NCI-H526 (cell line): ENCODE measurements at regions not wholly inside any gene's neighbourhood (a gene's known extent, or its start where the extent isn't known, plus 50 kb on each side); places are given as distances from the start of the nearest gene placed in this dataset.

ENCODE experiments used
- DNase-seq, 2 experiments: peaks; one replicate each; lab custom pipeline; 2025; lab: John Stamatoyannopoulos, UW

DNA sequence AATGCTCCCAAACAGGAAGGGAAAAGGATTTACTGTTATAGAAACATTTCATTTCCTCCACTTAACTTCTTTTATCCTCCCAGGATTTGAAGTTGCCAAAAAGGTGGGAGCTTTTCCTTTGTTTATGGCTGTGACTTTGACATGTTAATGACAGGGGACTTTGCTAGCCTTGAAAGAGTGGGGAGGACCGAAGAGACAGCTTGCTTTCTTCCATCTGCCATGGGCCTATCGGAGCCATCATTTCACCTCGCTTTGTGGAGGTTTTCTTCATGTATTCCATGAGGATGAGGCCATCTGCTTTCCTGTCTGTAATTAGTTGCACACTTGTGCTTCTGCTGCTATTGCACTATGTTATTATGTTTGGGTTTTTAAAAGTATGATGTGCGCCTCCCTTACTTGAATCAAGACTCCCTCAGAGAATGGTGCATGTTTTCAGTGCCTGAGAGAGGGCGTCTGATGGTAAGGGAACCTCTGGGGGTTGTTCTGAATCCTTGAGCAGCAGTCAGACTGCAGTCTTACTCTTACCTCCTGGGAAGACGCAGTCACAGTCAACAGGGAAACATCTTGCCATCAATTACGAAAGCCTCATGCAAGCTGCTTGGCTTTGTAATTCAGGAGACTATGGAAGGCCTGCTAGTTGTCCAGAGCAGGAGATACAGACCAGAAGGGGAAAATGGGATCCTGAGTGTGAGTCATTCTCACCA is 173.3 kb upstream of the MGAT5 start:
- DNase-seq = no peak

DNA sequence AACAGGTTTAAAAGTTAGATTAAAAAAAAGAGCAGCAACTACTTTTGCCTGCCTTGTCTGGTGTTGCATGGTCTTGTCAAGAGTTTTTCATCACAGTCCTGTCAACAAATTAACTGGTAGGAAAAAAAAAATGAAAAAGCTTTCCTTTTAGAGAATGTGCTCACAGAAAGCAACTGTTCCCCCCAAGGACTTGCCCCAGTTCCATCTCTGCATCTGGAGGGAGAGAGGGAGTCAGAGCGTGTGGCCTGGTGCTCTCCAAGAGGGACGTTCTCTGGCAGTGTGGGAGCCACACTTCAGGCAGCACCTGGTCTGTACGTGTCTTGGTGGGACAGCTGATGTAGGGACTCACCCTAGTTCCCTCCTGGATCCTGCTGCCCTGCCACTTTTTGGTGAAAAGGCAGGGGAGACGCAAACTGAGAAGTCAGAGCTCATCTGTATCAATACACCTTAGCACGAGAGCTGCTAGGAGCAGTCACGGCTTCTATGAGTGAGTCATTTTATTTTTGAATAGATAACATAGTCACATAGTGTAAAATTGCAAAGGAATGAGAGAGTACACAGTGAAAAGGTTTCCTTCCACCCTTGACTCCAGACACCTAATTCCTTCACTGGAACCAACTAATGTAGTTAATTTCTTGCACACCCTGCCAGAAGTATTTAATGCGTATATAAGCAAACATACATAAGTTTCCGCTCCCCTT is 172.5 kb upstream of the MGAT5 start:
- no peak for DNase-seq

DNA sequence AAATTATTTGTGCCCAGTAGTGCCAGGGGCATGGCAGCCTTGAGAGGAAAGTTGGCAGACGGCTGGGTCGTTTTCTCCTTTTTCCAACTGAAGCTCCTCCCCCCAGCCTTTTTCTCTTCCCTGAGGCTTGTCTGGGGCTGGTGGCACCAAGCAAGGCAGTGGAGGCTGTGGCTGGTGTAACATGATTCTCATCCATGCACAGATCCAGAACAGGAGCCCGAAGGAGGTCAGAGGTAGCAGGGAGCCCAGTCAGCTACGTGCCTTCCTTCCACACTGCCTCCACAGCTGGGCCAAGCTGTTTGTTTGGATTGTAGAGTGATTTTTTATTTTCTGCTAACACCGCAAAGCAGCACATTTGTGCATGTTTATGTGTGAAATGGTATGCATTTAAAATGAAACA is 170.3 kb upstream of the MGAT5 start:
- DNase-seq = no peak

DNA sequence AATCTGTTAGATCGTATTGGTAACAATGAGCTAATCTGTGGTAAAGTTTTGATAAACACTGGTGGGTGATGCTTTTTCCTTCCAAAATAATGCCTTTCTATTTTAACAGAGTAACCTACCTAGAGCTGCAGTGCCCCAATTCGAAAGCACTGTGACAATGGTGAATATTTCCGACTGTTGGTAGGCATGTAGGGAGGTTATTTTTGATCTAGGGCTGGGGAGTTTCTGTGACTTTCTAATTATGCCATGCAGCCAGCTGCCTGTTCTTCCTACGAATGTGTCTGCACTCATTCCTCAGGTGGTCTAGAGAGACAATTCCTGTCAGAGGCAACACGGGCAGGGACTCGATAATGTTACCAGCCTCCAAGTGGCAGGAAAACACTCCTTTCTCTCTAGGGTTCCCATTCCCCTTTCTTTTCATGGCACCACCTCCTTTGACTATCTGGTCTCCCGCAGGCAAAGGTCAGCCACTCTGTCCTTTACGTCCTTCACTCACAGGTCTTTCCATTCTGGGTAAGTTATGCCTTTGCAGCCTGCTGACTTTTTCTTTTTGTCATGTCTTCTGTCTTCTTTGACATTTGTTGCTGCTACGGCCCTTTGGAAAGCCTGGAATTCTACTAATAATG is 167.2 kb upstream of the MGAT5 start:
- DNase-seq = no peak

DNA sequence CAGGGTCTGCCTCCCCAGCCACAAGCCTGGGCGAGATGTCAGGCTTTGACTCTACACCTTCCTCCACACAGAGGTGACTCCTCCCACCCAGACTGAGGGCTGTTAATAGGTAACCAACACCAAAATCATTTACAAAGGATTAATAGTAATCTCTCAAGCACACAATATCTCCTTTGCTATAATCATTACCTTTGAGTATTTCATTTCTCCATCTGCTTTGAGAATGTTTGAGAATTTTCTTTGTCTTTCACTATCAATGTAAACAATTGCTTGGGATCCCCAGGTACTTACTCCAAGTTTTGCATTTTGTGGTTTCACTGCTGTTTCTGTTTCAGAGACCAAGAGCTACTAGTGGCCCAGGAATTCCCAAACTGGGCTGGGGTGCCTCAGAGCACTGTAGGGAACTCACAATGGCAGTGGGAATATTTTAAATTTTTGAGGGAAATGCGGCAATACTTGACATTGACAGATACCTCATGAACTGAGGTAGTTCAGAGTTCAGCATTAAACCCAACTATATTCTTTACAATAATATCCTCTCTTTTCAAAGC is 166.4 kb upstream of the MGAT5 start:
- DNase-seq = peak; percentile 54 to 81

DNA sequence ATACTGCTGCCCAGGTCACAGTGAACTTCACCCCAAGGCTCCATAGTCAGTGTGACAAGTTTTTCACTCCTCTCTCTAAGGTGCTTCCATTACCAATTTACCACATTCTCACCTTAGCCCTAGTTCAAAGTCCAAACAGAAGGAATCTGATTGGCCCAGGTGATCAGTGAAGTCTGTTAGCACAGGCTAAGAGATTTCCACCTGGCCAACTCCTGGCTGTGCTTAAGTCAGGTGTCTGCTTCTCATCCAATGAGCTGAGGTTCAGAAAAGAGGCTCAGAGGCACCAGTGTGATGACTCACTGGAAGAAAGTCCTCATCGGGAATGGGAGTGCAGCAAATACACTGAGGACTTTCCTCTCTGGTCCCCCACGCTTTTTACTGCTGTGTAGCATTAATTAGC is 164.4 kb upstream of the MGAT5 start:
- DNase-seq = no peak

DNA sequence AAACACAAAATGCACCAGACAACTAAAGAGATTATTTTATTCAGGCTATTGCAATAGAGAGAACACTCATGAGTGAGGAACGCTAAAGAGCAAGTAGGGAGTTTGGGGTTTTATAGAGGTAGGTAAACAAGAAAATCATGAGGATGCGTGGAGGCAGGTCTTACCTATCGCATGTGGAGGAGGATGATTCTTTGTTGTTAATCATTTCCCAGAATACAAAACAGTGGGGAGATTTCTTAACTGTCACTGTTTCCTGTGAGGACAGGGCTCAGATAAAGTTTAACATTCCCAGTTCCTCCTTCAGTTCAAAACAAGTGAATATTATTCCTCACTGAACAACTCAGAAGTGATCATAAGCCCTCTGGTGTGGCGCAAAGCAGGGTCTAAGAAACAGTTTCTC is 156.1 kb upstream of the MGAT5 start:
- DNase-seq = no peak

DNA sequence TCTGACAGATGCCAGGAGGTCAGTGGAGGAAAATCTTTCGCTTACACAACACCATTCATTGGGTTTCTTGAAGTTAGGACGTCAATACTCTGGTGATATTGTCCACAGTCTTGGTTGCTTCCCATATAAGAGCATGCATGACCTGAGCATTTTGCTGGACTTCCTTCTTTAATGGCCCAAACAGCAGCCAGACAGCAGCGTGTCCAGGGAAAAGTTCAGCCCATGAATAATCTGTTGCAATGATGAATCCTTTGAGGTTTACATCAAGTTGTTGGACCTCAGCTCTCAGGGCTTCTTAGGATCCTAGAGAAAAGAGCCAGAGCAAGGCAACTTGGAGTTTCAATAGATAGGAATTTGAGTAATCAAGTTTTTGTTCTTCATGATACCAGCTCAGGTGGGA is 155.6 kb upstream of the MGAT5 start:
- no peak for DNase-seq

DNA sequence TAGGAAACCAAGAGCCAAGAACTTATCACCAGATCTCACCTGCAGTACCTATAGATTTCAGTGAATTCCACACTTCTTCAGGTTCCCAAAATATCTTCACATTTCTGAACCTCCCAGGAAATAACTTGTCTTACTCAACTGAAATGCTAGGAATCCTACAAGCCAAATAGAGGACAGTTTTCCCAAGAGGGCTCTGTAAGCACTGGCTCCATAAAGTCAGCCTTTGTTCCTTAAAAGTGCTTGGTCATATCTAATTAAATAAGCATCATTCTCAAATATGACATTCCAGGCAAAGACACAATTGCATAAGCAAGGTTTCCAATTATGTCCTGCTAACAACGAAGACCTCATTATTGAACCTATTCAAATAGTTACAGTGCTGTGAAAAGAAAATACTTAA is 154.6 kb upstream of the MGAT5 start:
- no peak for DNase-seq

DNA sequence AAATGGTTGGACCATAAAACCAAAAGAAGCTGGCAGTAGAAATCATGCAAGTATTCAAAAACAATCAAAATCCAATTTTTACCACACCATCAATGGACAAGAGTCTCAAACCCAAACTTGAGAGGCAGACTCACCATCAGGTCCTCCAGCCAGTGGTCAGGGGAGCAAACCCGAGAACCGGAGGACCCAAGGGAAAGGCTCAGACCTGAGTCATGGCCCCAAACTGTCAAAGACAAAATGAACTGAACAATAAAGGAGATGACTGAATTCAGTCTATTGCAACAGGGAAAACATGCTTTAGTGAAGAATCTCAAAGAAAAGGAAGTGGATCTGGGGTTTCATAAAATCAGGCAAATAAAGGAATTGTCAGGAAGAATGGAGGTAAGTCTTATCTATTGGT is 150.7 kb upstream of the MGAT5 start:
- no peak for DNase-seq

DNA sequence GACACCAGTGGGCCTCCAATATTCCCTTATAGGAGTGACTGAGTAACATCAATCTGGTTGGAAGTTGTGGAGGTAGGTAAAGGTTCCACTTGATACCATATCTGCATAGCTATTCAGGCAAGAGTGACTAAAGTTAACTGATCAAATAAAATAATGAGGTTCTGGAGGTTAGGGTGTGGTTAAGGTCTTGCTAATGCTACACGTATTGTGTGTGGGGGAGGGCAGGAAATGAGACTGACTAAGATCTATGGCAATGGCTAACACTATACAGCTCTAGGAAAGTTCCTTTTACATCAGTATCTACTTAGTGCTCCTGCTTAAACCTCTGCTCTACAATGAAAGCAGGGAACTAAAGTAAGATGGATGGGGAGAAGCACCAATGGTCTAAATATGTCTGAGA is 149.1 kb upstream of the MGAT5 start:
- no peak for DNase-seq

DNA sequence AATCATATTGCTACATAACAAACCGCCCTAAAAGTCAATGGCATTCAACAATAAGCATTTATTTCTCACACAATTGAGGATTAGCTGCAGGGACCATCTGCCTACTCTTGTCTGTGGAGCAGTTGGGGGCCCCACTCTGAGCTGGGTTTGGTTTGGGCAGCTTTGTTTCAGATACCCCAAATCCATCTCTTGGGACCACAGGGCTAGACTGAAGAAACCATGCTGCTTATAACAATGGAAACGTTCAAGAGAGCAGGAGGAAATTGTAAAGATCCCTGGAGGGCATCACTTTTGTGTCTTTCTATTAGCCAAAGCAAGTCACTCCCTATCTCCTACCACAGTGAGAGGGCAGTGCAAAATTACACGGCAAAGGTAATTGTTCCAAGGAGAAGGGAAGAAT is 146.5 kb upstream of the MGAT5 start:
- DNase-seq = no peak

DNA sequence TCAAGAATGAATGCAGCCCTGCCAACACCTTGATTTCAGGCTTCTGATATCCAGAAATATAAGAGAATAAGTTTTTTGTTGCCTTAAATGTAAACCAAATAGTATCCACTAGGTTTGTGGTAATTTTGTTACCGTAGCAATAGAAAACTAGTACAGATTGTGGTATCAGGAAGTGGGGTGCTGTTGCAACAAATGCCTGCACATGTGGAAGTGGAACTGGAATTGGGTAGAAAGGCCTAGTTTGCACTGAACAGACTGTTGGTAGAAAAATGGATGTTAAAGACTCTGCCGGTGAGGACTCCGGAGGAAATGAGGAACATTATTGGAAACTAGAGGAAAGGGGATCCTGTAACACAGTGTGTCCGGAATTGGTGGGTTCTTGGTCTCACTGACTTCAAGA is 145.8 kb upstream of the MGAT5 start:
- DNase-seq = no peak

DNA sequence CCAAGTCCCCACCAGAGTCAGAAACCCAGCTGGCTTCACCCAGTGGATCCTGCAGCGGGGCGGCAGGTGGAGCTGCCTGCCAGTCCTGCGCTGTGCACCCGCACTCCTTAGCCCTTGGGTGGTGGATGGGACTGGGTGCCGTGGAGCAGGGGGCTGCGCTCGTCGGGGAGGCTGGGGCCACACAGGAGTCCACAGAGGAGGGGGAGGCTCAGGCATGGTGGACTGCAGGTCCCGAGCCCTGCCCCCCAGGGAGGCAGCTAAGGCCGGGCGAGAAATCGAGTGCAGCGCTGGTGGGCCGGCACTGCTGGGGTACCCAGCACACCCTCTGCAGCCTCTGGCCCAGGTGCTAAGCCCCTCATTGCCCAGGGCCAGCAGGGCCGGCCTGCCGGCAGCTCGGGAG is 144.6 kb upstream of the MGAT5 start:
- DNase-seq = no peak

DNA sequence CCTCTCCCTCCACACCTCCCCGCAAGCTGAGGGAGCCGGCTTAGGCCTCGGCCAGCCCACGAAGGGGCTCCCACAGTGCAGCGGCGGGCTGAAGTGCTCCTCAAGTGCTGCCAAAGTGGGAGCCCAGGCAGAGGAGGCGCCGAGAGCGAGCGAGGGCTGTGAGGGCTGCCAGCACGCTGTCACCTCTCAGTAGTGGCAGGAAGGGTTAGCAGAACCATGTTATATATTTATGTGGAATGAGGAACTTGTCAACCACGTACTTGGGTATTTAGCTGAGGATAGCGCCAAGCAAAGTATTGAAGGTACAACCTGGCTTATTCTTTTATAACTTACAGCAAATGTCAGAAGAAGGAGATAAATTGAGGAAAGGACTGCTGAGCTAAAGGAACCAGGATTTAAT is 144.1 kb upstream of the MGAT5 start:
- no peak for DNase-seq

DNA sequence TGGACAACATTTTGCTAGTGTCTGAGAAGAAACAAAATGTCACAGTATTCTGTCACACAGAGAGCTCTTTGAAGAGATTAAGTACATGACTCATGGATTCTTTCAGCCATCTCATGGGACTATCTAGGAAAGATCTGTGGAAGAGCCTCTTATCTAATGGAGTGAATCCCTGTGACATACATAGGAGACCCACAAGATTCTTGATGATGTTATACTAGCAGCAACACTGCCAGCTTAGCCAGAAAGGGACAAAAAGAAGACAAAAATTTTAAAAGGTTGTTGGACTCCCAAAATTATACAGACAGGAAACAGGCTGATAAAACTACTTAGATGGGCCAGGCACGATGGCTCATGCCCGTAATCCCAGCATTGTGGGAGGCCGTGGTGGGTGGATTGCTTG is 143.3 kb upstream of the MGAT5 start:
- DNase-seq = no peak

DNA sequence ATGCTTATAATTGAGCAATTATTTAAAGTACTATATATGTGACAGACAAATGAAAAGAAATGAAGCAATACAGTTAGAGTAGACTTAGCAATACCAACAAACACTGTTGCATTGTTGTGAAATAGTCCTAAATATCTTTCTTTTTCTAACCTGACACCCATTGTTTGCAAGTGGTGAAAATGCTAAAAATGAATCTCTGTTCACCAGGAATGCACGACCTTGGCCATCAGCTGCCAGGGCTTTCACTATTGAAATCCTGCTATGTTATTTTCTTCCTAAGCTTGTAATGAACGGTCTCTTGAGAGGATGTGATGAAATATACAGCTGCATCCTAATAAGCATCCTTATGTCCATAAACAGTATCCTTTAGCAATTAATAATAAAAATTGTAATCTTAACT is 136.2 kb upstream of the MGAT5 start:
- DNase-seq = no peak

DNA sequence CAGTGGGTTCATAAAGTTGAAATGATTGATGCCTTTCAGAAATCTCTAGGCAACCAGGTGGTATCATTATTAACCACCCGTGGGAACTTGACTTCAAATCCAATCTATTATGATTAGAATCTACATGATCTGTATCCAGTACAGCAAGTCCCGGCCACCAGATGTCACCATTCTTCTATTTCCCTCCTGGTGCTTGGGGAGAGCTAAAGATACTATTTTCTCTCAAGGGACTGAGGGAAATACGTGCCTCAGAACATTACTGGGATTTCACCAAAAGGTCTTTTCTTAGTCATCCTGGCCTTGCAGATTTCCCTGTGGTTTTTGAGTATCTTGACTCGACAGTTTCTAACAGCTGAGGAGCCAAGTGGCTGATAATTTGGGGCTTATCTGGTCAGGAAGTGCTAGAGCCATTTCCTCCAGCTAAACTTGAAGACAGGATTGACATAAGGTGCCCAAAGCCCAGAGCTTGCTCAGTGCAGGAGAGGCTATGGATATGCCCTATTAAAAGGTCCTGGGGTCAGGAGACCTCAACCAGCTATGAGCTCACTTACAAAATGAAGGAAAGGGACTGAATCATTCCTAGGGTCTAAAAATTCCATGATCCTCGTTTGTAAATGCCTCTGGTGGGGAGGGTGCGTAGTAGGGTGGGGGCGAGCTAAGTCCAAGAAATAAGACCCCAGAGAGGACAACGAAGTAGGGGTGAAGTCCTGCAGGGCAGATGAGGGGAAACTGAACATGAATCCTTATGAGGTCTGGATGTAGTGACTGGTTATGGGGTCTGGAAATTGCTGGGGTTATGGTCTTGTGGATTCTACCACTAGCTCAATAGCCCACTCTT is 135.4 kb upstream of the MGAT5 start:
- DNase-seq = peak; percentile 82 to 91

DNA sequence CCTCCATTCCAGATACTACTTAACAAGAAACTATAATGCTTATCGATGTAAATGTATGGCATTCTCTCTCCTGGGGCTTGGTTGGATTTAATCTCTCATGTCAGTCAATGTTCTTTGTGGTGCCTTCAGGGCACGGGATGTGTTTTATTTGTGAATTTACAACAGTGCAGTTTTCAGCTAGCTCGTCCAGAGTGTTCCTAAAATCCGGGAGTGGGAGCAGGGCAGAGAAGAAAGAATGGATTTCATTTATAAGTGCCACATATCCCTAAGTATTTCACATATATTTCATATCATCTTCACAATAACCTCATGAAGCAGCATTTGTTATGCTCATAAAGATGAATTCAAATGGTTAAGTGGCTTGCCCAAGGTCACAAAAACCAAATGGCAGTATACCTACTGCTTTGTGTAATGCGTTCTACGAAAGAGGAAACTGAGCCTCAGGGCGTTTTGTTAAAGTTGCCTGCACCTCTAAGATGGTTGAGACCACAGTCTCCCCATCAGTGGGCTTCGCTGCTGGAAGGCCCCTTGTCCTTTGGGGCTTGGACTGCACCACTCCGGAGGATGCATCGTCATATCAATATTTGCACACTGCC is 134.7 kb upstream of the MGAT5 start:
- peak in 1 of 2 experiments; percentile 33 for DNase-seq

DNA sequence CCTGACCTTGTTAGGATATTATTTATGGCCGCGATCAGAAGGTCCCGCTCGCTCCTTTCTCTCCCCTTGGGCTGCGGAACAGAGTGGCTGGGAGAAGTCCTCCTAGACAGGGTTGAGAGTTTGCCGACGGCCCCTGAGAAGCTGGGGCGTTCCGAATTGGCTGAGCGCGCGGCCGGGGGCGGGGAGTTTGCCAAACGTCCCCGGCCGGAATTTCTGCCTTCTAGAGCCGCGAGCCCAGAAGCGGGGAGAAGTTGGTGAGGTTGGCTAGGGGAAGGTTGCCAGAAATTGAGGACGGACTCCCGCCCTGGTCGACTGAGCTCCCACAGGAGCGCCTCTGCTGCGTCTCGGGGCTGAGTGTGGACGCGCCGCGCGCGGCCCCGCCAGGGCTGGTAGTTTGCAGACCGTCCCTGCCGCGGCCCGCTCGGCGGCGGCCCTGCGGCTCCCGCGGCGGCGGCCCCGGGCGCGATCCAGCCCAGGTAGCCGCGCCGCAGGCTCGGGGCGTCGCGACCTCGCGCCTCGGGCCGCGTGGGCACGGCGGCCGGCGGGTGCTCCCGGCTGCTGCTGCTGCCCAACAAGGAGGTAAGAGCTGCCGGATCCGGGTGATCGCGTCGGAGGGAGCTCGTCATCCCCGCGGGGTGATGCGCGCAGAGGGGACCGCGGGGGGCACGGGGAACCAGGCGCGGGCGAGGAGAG is 134.0 kb upstream of the MGAT5 start:
- peak; percentile 84 to 97 for DNase-seq

DNA sequence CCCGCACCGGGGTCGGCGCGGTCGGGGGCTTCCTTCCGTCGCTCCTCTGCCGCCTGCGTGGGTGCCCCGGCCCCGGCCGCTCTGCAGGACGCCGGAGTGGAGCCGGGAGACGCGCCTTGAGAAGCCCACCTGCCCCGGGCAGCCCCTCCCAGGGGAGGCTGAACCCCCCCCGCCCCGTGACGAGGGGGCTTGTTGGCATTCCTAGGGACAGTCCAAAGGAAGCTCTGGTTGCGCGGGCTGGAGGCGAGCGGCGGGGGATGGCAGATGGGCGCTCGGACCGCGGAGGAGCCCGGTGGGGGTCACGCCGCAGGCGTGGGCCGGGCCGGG is 133.5 kb upstream of the MGAT5 start:
- DNase-seq = peak in 1 of 2 experiments; percentile 62
